ENCODE measurements at regions not wholly inside any gene's neighbourhood (a gene's known extent, or its start where the extent isn't known, plus 50 kb on each side); places are given as distances from the start of the nearest gene placed in this dataset.

DNA sequence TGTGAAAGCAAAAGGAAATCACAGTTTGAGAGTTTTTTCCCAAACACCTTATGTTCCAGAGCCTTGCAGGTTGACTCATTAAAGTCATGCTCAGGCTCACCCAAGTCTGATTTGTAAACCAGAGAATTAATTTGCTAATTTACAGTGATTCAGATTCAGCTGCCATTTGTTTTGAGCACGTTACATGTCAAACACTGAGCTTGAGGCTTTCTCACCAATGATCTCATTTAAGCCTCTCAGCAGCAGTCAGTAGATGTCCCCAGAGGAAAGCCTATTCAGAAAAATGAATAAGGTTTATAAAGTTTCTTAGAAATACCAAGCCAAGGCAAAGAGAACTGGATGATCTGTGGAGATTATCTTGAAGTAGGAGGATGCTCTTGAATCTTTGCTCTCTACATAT, 420.4 kb downstream of the HTR7 start:
- Histone ChIP-seq H3K9me3 (no peaks in the 10 kb centered on the region; the same call in 2 of the 3 replicates), H3K4me1 (no peaks in the 10 kb centered on the region), H3K4me2 (no peak overlapping the region), H3K27ac (no peak overlapping the region), H3K4me3 (no peak overlapping the region)
- FAIRE-seq (no peak), DNase-seq (ENCODE audit: low read depth in 1 of 2, low spot score in 1 of 2) (no peak), ATAC-seq (no peak)
- ChIA-PET CTCF (no interaction called here), POLR2A (no interaction called here)
- WGBS (ENCODE audit: missing lambda C conversion rate), result 0% methylated on average over 1 of the region's 1 CpG
- no peak for TF ChIP-seq JUNB (IDR thresholded peaks at IDR 0.05)
- no peak for TF ChIP-seq RAD21 (conservative IDR thresholded peaks at IDR 0.05 in 1 of 2, IDR thresholded peaks at IDR 0.05 in 1 of 2)
- TF ChIP-seq, protein P1, sequence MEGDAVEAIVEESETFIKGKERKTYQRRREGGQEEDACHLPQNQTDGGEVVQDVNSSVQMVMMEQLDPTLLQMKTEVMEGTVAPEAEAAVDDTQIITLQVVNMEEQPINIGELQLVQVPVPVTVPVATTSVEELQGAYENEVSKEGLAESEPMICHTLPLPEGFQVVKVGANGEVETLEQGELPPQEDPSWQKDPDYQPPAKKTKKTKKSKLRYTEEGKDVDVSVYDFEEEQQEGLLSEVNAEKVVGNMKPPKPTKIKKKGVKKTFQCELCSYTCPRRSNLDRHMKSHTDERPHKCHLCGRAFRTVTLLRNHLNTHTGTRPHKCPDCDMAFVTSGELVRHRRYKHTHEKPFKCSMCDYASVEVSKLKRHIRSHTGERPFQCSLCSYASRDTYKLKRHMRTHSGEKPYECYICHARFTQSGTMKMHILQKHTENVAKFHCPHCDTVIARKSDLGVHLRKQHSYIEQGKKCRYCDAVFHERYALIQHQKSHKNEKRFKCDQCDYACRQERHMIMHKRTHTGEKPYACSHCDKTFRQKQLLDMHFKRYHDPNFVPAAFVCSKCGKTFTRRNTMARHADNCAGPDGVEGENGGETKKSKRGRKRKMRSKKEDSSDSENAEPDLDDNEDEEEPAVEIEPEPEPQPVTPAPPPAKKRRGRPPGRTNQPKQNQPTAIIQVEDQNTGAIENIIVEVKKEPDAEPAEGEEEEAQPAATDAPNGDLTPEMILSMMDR (IDR thresholded peaks at IDR 0.05), result no peak
- TF ChIP-seq, protein P2, sequence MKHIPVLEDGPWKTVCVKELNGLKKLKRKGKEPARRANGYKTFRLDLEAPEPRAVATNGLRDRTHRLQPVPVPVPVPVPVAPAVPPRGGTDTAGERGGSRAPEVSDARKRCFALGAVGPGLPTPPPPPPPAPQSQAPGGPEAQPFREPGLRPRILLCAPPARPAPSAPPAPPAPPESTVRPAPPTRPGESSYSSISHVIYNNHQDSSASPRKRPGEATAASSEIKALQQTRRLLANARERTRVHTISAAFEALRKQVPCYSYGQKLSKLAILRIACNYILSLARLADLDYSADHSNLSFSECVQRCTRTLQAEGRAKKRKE (CRISPR knock-in tag; IDR thresholded peaks at IDR 0.05; ENCODE audit: low read depth), result no peak
- no peak for TF ChIP-seq HDAC2 (IDR thresholded peaks at IDR 0.05)
- TF ChIP-seq FOSB (CRISPR knock-in tag; IDR thresholded peaks at IDR 0.05), result no peak
- no peak for TF ChIP-seq GATA3 (IDR thresholded peaks at IDR 0.05; ENCODE audit: borderline replicate concordance)
- TF ChIP-seq, protein P3, sequence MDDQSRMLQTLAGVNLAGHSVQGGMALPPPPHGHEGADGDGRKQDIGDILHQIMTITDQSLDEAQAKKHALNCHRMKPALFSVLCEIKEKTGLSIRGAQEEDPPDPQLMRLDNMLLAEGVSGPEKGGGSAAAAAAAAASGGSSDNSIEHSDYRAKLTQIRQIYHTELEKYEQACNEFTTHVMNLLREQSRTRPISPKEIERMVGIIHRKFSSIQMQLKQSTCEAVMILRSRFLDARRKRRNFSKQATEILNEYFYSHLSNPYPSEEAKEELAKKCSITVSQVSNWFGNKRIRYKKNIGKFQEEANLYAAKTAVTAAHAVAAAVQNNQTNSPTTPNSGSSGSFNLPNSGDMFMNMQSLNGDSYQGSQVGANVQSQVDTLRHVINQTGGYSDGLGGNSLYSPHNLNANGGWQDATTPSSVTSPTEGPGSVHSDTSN (IDR thresholded peaks at IDR 0.05), result no peak
- no peak for TF ChIP-seq RCOR1 (IDR thresholded peaks at IDR 0.05; ENCODE audit: low read depth, low read length)
- TF ChIP-seq MAZ (IDR thresholded peaks at IDR 0.05; ENCODE audit: borderline replicate concordance, low read depth, low read length), result no peak
- no peak for TF ChIP-seq RFX5 (IDR thresholded peaks at IDR 0.05)
- no peak for TF ChIP-seq CEBPB (IDR thresholded peaks at IDR 0.05)
- TF ChIP-seq, protein P4, sequence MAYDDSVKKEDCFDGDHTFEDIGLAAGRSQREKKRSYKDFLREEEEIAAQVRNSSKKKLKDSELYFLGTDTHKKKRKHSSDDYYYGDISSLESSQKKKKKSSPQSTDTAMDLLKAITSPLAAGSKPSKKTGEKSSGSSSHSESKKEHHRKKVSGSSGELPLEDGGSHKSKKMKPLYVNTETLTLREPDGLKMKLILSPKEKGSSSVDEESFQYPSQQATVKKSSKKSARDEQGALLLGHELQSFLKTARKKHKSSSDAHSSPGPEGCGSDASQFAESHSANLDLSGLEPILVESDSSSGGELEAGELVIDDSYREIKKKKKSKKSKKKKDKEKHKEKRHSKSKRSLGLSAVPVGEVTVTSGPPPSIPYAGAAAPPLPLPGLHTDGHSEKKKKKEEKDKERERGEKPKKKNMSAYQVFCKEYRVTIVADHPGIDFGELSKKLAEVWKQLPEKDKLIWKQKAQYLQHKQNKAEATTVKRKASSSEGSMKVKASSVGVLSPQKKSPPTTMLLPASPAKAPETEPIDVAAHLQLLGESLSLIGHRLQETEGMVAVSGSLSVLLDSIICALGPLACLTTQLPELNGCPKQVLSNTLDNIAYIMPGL (CRISPR knock-in tag; IDR thresholded peaks at IDR 0.05; ENCODE audit: borderline replicate concordance), result no peak
- no peak for TF ChIP-seq KDM1A (IDR thresholded peaks at IDR 0.05; ENCODE audit: low read depth)
- TF ChIP-seq HOXA7 (CRISPR knock-in tag; IDR thresholded peaks at IDR 0.05), result no peak
- TF ChIP-seq RNF2 (IDR thresholded peaks at IDR 0.05; ENCODE audit: borderline replicate concordance, low read depth), result no peak
- TF ChIP-seq, protein P5, sequence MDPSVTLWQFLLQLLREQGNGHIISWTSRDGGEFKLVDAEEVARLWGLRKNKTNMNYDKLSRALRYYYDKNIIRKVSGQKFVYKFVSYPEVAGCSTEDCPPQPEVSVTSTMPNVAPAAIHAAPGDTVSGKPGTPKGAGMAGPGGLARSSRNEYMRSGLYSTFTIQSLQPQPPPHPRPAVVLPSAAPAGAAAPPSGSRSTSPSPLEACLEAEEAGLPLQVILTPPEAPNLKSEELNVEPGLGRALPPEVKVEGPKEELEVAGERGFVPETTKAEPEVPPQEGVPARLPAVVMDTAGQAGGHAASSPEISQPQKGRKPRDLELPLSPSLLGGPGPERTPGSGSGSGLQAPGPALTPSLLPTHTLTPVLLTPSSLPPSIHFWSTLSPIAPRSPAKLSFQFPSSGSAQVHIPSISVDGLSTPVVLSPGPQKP (IDR thresholded peaks at IDR 0.05; ENCODE audit: low read depth, low read length), result no peak

DNA sequence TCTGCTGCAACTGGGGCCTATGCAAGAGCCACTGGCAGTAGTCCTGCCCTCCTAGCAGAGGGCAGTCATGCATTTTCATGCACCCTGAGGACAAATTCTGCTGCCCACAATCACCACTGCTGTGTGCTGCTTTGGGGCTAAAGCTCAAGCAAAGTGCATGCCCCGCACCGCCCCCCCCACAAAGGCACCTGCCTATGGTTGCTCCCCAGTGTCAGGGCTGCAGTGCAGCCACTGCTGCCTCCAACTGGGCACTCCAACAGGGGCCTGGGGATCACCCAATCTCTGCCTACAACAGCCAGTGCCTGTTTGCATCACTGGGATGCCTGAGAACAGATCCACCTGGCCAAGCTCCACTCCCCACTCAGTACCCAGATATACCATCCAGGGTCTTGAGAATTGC, 417.0 kb downstream of the HTR7 start:
- no CpG with 5 or more reads among the region's 2 CpGs for WGBS (ENCODE audit: missing lambda C conversion rate)
- TF ChIP-seq GATA3 (IDR thresholded peaks at IDR 0.05; ENCODE audit: borderline replicate concordance) (no peak), ZFP36 (IDR thresholded peaks at IDR 0.05; ENCODE audit: borderline replicate concordance, partially characterized antibody) (no peak), NPAS2 (CRISPR knock-in tag; IDR thresholded peaks at IDR 0.05; ENCODE audit: borderline replicate concordance) (no peak), CBX2 (IDR thresholded peaks at IDR 0.05; ENCODE audit: borderline replicate concordance, low read depth) (no peak), HOXB5 (CRISPR knock-in tag; IDR thresholded peaks at IDR 0.05) (no peak)
- TF ChIP-seq, protein P1 (IDR thresholded peaks at IDR 0.05), result no peak

More for the DNA sequence above, 417.0 kb downstream of the HTR7 start:
- no peak overlapping the region for H3K4me2 ChIP-seq
- no peak overlapping the region for H3K27ac ChIP-seq
- H3K4me3 ChIP-seq, result no peak overlapping the region
- DNase-seq (ENCODE audit: low read depth in 1 of 2, low spot score in 1 of 2) (no peak), FAIRE-seq (no peak), ATAC-seq (no peak)
- H3K9me3 ChIP-seq, result no peaks in the 10 kb centered on the region; the same call in 2 of the 3 replicates
- POLR2A ChIA-PET, result no interaction called here
- no peaks in the 10 kb centered on the region for H3K4me1 ChIP-seq
- CTCF ChIA-PET, result no interaction called here
